ENCODE measurements at regions not wholly inside any gene's neighbourhood (a gene's known extent, or its start where the extent isn't known, plus 50 kb on each side); places are given as distances from the start of the nearest gene placed in this dataset.

DNA sequence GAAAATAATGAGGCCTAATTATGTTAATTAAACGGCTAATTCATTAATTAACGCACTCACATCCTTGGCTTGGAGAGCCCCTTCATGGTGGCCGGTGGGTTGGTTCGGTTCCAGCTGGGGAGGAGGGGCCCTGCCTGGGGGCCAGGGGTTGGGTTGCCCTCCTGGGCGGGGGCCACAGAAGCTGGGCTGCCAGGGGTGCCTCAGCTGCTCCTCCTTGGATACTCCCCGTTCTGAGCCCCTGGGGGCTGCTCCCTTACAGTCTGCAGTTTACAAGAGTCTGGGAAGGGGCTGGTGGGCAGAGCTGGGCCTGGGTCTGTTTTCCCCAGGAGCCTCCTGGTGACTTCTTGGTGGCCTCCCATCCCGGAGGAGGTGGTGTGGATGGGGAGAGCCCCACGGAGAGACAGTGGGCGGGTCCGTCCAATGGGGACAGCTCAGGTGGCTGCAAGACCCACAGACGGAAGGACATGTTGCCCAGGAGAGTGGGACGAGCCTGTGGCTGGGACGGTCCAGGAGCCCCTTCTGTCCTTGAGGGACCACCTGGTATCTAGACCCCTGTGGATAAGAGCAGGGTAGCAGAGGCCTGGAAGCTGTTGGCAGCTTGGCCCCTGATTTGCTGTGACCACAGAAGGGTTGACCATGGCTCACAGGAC lies 277.5 kb downstream of the PBX3 start:
- SMC1A ChIA-PET (ENCODE audit: uncharacterized antibody, unreplicated experiment): no interaction called here

More for the DNA sequence above, 277.5 kb downstream of the PBX3 start:
- H3K36me3 ChIP-seq (ENCODE audit: control insufficient read depth in 2 of 2, insufficient read depth in 2 of 2, low read length in 1 of 2): no peaks in the 10 kb centered on the region
- ChIA-PET RAD21 (ENCODE audit: unreplicated experiment) (no interaction called here), CTCF (no interaction called here), POLR2A (no interaction called here)
- DNase-seq (ENCODE audit: low read depth, low spot score): no peak
- 54% methylated on average over 13 of the region's 13 CpGs for WGBS (ENCODE audit: insufficient coverage, insufficient replicate concordance, low lambda C conversion rate, missing lambda C conversion rate)
- no peak overlapping the region for H3K9ac ChIP-seq (ENCODE audit: control insufficient read depth, insufficient read depth, low read length)
- no peak for TF ChIP-seq ZBTB11 (CRISPR knock-in tag; IDR thresholded peaks at IDR 0.05)
- BruUV-seq (replicated peaks): no TSS peak
- no peaks in the 10 kb centered on the region; a peak in 1 of 4 replicates for H3K27me3 ChIP-seq (replicated peaks in 1 of 2; ENCODE audit: control insufficient read depth in 2 of 2, insufficient read depth in 2 of 2, low read length in 1 of 2)
- in situ Hi-C loops (cut with MboI) (no loop called here), intact Hi-C loops (cut with micrococcal nuclease; ENCODE audit: unreplicated experiment) (no loop called here)
- H3K27ac ChIP-seq (ENCODE audit: control insufficient read depth, insufficient read depth): no peak overlapping the region
- no peaks in the 10 kb centered on the region for H3K79me2 ChIP-seq (ENCODE audit: control insufficient read depth, insufficient read depth, low read length)
- H3K4me2 ChIP-seq (ENCODE audit: control insufficient read depth, insufficient read depth): no peak overlapping the region
- H4K20me1 ChIP-seq (ENCODE audit: control insufficient read depth, insufficient read depth): no peaks in the 10 kb centered on the region
- no peak for FAIRE-seq
- H3K9me3 ChIP-seq (replicated peaks; ENCODE audit: control insufficient read depth, insufficient read depth, low read length): no peaks in the 10 kb centered on the region
- ATAC-seq: no peak
- H2AFZ ChIP-seq (ENCODE audit: control insufficient read depth, low read depth, low read length): no peak overlapping the region
- no peak overlapping the region for H3K4me3 ChIP-seq
- H3K4me1 ChIP-seq (ENCODE audit: control insufficient read depth, insufficient read depth, low read length): no peaks in the 10 kb centered on the region

Data from GM12878 (cell line).